ENCODE measurements at regions not wholly inside any gene's neighbourhood (a gene's known extent, or its start where the extent isn't known, plus 50 kb on each side); places are given as distances from the start of the nearest gene placed in this dataset.
"Not testable (repeated sequence)": the region's sequence is repeated elsewhere in the genome, so short reads cannot be mapped to it uniquely, and the experiment has no call there.

DNA sequence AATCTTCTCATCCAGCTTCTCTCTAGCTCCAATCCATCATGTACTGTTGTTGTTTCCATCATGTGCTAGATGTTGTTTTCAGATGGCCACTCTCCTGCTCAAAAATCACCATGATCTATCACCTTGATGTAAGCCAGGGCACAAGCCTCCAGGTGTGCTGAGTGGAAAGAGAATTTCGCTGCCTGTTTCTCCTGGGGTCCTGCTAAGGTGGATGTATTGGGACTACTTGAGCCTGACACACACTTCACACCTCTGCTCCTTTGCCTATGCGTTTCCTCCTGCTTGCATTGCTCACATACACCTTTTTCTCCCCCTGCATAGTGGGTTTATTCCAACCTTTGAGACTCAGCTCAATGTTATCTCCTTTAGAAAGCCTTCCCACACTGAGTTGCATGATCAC lies 287.6 kb downstream of the CYRIA start:
- no peak for FAIRE-seq
- no peak for DNase-seq (ENCODE audit: insufficient read length, low spot score)

DNA sequence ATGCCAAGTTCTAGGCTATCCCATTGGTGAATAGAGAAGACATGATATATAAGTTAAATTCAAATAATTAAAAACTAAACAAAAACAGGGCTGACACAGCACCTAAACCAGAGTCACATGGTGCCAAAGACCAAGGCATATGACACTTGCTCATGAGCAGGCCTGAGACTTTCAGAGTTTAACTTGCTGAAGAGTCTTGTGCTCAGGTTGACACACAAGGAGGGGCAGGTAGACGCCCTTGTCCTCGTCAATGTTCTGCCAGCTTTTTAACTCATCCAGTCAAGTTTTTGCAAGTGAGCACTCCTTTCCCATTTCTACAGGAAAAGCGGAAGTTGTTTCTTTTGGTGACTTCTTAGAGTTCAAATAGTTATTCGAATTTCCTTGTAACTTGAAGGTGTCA lies 289.7 kb downstream of the CYRIA start:
- no peak for FAIRE-seq
- no peak for DNase-seq (ENCODE audit: insufficient read length, low spot score)

DNA sequence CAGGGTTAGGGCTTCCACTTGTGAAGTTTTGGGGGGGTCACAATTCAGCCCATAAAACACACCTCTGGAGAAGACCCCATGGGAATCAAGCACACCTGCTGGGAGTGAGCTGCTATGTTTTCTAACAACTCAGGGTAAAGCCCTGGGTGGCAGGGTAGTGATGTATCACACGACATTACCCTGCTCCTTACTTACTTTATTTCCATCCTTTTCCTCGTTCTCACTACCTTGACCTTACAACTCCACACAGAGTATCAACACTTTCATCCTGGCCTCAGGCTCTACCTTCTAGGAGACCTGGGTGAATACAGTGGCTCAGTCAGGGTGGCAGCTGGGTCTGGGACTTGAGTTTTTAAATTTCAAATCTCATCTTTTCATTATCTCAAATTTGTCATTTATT lies 290.3 kb downstream of the CYRIA start:
- DNase-seq (ENCODE audit: insufficient read length, low spot score) (no peak), FAIRE-seq (no peak)

DNA sequence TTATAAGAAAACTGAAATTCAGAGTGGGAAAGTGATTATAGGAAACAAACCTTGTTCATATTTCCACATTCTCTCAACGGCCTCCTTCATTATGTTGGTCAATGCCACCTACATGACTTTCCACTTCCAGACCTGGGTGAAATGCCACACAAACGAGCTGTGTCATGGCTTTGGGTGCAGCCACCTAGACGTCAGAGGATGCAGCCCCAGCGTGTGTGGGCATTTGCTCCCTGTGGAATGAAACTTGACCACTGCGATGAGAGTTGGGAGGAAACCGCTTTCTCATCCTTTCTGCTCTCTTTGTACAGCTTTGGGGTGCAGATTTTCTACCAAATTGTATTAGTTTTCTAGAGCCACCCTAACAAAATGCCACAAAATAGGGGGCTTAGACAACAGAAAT lies 291.0 kb downstream of the CYRIA start:
- no peak for DNase-seq (ENCODE audit: insufficient read length, low spot score)
- FAIRE-seq, result no peak

DNA sequence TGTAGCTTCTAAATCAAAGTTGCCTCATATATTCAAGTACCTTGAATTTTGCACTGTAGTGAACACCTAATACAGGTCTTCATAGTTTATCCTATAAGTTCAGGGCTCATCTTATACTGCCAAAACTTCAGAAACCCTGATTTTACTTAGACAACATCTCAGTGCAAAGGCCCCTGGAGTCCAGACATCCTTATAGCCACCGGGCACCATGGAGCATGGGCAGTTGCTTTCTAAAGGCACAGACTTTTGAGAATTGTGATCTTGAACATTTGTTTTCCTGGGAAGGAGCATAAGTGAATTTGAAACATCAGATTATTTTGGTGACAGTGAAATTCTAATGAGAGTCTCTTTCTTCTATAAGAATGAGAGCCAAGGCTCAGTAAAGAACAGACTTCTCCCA lies 292.3 kb downstream of the CYRIA start:
- FAIRE-seq (no peak), DNase-seq (ENCODE audit: insufficient read length, low spot score) (no peak)

DNA sequence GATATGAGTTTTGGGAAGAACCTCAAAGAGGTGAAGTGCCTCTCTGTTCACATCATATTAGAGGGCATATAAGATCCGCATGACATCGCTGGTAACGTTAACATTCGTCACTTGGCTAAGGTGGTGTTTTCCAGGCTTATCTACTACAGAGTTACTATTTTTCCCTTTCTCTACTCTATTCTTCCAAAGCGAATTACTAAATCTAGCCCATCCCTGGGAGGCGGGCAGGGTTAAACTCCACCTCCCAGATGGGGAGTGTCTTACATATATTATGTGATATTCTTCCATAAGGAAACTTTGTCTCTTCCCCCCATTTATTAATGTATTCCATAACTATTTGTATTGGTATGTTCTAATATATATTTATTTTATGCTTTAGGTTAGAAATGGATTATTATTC lies 293.9 kb downstream of the CYRIA start:
- DNase-seq (ENCODE audit: insufficient read length, low spot score), result no peak
- no peak for FAIRE-seq

DNA sequence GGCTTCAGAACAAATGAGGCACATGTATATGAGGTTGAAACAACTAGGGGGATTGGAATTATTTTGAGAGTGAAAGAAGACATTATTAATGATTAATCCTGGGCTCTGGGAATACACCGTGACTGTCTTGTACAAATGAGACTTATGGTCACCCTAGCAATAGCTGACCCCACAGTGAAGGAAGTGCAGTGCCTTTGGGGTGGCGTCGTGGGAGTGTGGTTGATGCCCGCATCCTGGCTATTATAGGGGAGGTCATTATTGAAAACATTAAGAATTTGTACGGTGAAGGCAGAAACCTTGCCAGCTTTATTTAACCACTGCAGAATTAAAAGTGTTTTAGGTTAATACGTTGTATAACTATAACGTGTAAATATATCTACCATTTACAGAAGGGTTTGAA lies 296.7 kb downstream of the CYRIA start:
- no peak for FAIRE-seq
- DNase-seq (ENCODE audit: insufficient read length, low spot score), result no peak

DNA sequence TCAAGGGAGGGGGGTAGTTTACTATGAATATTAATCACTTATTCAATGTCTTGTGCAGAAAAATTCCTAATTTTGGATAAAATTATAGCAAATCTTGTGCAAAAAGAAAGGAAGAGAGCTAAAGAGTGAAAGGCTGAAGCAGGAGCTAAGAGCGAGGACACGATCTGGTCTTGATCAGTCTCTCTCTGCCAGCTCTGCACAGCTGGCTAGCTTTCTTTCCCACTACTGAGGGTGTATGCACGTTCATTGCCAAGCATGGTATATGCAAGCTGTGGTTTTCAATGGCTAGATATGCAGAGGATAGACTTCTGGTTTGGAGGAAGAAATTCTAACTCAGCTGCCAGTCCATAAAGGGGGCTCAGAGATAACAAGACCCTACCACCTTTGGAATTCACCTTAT lies 297.3 kb downstream of the CYRIA start:
- DNase-seq (ENCODE audit: insufficient read length, low spot score), result no peak
- FAIRE-seq, result no peak

DNA sequence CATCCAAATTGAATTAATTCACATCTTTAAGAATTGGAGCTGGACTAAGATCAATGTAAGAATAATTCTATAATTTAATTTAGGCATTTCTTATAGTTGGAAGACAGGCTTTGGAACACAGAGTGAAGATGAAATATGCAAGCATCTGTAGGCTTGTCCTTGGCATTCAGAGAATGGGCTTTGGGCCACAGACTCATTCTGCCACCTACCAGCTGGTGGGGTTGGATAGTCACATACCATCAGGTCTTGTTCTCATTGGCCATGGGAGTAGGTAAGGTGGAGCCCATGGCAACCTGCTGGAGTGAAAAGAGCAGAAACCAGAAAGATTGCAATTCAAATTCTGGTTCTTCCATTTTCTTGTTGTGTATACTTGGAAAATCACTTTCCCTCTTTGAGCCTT lies 300.3 kb downstream of the CYRIA start:
- no peak for DNase-seq (ENCODE audit: insufficient read length, low spot score)
- FAIRE-seq, result no peak

DNA sequence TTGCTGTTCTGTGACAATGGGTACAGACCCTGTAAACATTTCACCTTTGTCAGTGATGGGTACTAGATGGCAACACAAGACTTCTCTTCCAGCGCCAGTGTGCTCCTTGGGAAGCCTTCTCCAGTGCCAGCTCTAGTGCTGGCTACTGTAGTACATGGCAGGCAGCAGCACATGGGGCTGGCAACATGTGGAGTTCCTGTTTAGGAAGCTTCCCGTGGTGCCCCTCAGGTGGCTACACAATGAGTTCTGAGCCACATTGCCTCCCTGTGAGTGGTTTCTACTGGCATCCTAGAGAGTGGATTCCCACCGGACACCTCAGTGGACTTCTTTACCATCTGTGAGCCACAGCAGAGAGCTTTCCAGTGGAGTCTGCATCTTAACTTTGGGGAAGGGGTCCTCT lies 302.1 kb downstream of the CYRIA start:
- FAIRE-seq, result no peak
- no peak for DNase-seq (ENCODE audit: insufficient read length, low spot score)

DNA sequence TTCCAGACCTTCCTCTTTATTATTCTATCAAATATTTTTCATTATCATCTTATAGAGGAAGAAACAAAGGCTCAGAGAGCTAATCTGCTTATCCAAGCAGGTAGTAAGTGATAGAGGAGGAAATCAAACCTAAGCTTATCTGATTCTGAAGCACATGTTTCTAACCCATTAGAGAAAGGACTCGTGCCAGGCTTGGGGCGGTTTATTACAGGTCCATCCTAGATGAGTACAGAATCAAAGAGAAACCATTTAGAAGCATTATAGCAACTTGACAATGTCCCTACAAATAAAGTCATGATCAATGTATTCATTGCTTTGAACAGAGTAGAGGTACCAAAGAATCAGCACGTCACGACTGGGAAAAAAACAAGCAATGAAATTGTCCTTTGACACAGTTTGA lies 303.0 kb downstream of the CYRIA start:
- FAIRE-seq (no peak), DNase-seq (ENCODE audit: insufficient read length, low spot score) (no peak)

DNA sequence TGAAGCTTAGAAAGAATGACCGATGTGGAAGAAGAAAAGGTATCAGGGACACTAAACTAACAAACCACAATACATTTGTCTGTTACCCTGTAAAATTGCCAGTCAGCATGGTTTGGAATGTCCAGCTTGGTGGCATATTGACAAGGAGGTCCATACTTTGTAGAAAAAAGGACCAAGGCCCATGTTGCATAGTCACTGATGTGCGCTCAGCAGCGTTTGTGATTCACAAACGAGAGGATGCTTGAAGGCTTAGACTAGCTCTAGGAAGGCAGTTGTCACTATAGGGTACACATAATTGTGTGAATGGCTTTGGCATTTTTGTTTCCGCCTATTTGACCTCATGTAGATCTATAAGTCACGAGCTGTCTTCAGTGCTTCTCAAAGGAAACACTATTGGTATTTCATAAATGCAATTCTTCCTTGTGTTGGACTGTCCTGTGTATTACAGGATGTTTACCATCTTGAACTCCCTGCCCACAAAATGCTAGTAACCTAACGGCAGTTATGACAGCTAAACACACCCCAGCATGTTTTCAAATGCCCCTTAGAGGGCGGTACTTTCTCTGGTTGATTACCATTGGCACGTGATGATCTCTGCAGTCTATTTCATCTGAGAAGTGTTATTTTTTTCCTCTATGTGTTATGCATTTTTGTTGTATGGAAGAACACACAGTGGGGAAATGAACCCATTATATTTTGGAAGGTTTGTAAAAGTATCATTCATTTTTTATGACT lies 304.2 kb downstream of the CYRIA start:
- no peak for FAIRE-seq
- DNase-seq (ENCODE audit: insufficient read length, low spot score), result no peak

DNA sequence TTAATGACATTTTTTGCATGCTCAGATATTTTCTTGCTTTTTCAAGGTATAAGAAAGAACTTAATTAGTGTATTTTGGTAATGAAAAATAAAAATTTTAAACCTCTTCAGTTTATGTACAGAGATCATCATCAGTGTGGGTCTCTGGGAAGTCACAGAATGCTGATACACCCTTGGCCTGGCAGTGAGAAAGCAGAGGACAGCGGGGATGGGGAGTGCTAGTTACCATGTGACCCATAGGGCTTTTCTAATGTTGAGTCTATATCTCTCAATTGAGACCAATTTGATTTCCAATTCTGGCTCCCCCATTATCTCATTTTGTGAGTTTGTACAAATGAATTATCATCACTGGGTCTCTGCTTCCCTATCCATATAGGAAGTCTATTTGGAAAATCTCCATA lies 305.7 kb downstream of the CYRIA start:
- FAIRE-seq (no peak), DNase-seq (ENCODE audit: insufficient read length, low spot score) (no peak)

DNA sequence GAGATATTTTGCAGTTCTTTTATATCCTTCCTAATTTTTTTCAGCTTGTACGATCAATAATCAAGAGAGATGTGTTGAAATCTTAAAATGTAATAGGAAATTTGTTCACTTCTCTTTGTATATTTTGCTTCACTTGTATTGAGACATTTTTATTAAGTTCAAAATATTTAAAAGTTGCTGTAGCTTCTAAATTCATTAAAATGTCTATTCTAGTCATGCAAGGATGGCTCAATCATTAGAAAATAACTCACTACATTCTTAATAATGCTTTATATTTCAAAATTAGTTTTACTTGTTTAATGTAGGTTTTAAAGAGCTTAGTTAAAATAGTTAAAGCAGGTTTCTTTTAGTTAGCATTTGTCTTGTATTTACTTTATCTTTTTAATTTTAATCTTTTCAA lies 308.4 kb downstream of the CYRIA start:
- no peak for DNase-seq (ENCODE audit: insufficient read length, low spot score)
- FAIRE-seq, result no peak

DNA sequence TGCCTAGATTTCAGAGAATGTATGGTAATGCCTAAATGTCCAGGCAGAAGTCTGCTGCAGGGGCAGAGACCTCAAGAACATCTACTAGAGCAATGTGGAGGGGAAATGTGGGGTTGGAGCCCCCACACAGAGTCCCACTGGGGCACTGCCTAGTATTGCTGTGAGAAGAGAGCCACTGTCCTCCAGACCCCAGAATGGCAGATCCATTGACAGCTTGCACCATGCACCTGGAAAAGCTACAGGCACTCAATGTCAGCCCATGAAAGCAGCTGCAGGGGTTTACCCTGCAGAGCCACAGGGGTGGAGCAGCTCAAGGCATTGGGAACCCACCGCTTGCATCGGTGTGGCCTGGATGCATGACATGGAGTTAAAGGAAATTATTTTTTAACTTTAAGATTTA lies 314.1 kb downstream of the CYRIA start:
- FAIRE-seq (no peak), DNase-seq (ENCODE audit: insufficient read length, low spot score) (no peak)

DNA sequence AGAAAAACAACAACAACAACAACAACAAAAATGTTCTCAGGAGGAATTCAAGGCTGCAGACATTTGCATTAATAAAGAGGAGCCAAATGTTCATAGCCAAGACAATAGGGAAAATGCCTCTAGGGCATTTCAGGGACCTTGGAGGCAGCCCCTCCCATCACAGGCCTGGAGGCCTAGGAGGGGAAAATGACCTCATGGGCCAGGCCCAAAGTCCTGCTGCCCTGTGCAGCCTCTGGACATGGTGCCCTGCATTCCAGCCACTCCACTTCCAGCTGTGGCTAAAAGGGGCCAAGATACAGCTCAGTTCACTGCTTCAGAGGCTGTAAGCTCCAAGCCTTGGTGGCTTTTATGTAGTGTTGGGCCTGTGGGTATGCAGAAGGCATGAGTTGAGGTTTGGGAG lies 314.5 kb downstream of the CYRIA start:
- DNase-seq (ENCODE audit: insufficient read length, low spot score), result no peak
- no peak for FAIRE-seq

DNA sequence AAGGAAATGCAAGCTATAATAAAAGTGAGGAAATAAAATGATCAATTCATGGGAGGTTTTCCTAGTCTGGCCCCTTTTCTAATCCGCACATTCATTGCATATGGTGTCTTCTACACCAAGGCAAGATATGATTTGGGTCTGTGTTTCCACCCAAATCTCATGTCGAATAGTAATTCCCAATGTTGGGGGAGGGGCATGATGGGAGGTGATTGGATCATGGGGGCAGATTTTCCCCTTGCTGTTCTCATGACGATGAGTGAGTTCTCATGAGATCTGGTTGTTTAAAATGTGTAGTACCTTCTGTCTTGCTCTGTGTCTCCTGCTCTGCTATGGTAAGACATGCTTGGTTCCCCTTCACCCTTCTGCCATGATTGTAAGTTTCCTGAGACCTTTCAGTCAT lies 315.4 kb downstream of the CYRIA start:
- no peak for FAIRE-seq
- no peak for DNase-seq (ENCODE audit: insufficient read length, low spot score)

DNA sequence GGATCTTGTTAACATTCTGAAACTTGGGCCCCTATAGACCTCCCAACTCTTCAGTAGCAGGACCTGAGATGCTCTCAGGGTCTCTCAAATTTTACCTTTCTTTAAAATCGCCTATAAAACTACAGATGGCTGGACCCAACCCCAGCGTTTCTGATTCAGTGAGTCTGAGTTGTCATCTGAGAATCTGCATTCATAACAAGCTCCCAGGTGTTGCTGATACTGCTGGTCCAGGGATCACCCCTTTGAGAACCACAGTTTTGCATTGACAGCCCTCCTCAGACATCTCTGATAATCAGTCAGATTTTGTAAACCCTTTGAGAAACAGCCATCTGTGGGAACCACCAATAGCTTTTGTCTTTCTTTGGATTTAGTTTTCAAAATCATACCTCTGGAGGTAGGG lies 315.8 kb downstream of the CYRIA start:
- DNase-seq (ENCODE audit: insufficient read length, low spot score), result no peak
- no peak for FAIRE-seq

DNA sequence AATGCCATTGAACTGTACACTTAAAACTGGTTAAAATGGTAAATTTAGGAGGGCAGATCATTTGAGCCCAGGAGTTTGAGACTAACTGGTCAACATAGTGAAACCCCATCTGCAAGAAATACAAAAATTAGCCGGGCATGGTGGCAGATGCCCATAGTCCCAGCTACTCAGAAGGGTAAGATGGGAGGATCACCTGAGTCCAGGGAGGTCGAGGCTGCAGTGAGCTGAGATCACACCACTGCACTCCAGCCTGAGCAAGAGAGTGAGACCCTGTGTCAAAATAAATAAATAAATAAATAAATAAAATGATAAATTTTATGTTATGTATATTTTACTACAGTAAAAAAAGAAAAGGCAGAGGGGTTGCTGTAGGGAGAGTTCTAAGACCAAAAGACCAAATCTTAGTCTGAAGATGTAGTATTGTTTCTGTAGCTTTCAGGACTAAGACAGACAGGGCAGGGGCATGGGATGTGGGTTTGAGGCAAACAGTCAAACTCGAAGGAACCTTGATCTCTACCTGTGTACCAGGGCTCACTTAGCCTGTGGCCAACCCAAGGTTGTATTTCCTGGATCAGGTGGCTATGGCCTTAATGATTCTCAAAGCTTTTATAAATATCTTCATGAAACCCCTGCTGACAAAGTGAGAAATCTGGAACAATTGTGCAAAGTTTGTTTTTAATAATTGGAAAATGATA lies 316.7 kb downstream of the CYRIA start:
- no peak for FAIRE-seq

DNA sequence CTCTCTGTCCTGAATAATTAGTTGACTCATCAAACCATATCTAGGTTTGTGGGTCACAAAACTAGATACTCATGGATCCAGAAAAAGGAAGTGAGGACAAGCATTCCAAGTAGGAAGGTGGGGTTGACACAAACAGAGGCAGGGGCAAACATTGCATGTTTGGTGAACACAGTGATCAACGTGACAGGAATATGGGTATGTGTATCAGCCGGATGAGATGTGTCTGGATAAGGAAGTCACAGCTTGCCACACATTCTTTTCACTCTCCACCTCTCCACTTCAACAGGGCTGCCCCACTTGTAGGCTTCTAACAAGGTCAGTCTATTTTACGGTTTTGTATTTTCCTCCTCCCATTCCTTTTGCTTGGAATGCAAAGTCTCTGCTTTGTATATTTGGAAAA lies 319.0 kb downstream of the CYRIA start:
- no peak for DNase-seq (ENCODE audit: insufficient read length, low spot score)
- no peak for FAIRE-seq

More for the DNA sequence above, 316.7 kb downstream of the CYRIA start:
- DNase-seq (ENCODE audit: insufficient read length, low spot score), result no peak

DNA sequence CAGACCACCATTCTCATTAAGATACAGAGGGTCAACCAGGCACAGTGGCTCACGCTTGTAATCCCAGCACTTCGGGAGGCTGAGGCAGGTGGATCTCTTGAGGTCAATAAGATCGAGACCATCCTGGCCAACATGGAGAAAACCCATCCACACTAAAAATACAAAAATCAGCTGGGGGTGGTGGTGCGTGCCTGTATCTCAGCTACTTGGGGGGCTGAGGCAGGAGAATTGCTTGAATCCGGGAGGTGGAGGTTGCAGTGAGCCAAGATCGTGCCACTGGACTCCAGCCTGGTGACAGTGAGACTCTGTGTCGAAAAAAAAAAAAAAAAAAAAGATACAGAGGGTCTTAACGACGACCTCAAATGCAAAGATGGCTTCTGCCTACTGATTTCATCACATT lies 320.4 kb downstream of the CYRIA start:
- DNase-seq (ENCODE audit: insufficient read length, low spot score); FAIRE-seq: not testable (repeated sequence)

DNA sequence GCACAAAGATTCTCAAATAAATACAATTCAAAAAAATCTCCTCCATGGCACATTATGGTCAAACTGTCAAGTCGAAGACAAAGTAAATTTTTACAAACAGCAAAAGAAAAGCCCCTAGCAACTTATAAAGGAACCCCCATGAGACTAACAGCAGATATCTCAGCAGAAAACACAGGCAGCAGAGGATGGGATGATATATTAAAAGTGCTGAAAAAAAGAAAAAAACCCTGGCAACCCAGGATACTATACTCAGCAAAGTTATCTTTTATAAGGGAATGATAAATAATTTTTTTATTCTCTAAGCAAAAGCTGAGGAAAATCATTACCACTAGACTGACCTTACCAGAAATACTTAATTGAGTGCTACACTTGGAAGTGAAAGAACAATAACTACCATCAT lies 326.4 kb downstream of the CYRIA start:
- FAIRE-seq (no peak), DNase-seq (ENCODE audit: insufficient read length, low spot score) (no peak)

DNA sequence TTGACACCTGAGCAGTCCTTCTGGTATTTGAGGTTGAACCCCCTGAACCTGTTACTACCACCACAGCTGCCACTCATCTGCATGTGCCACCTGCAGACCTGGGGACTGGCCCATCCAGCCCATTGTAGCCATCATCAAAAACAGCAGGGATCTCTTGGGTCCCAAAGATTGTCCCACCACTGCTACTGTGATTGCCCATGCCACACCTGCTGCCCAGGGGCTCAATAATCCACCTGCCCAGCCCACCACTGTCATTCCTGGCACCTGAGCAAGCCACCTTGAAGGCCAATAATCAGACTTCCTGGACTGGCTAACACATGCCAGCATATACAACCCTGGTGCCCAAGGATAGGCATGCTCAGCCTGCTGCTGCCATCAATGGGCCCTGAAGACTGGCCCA lies 327.6 kb downstream of the CYRIA start:
- DNase-seq (ENCODE audit: insufficient read length, low spot score) (no peak), FAIRE-seq (no peak)

All from HTR-8/SVneo (cell line).